ENCODE measurements at regions not wholly inside any gene's neighbourhood (a gene's known extent, or its start where the extent isn't known, plus 50 kb on each side); places are given as distances from the start of the nearest gene placed in this dataset.

GRCh38 chr6:109269953-109270517, 112.2 kb downstream of the CD164 start:
- H3K36me3 ChIP-seq (ENCODE audit: control insufficient read depth in 2 of 2, insufficient read depth in 1 of 2, low read length in 2 of 2): peaks cover 0 to 89% of the 10 kb centered on the region in 2 experiments; a peak in 1 of 3 replicates
- ChIA-PET POLR2A (no interaction called here), CTCF (interaction anchor here (0.6 kb wide), 1 partner anchor 423 kb away, joined by 3 read pairs; no protein-coding TSS in a partner anchor)
- no peak overlapping the region for H3K27ac ChIP-seq (ENCODE audit: extremely low read depth, low read depth, low read length)
- no peaks in the 10 kb centered on the region for H3K4me1 ChIP-seq (ENCODE audit: control insufficient read depth, insufficient read depth, low read length)
- no peaks in the 10 kb centered on the region for H3K9me3 ChIP-seq (ENCODE audit: control insufficient read depth, insufficient read depth, low read depth, low read length)
- TF ChIP-seq ZNF433 (tag by site-specific recombination; IDR thresholded peaks at IDR 0.05; ENCODE audit: low read depth) (no peak), ZNF791 (tag by site-specific recombination; IDR thresholded peaks at IDR 0.05) (no peak), PRDM1 (tag by site-specific recombination; IDR thresholded peaks at IDR 0.05) (peak; percentile 95), ZNF544 (tag by site-specific recombination; IDR thresholded peaks at IDR 0.05) (no peak), ZBTB8A (tag by site-specific recombination; IDR thresholded peaks at IDR 0.05) (no peak), ZNF518A (tag by site-specific recombination; conservative IDR thresholded peaks at IDR 0.05; ENCODE audit: low read depth) (no peak), ZNF473 (tag by site-specific recombination; IDR thresholded peaks at IDR 0.05) (no peak), REST (tag by site-specific recombination; IDR thresholded peaks at IDR 0.05) (peak; percentile 65; the same call in 1 of the 2 replicates), ZNF148 (tag by site-specific recombination; IDR thresholded peaks at IDR 0.05; ENCODE audit: borderline replicate concordance) (no peak), ZNF426 (tag by site-specific recombination; IDR thresholded peaks at IDR 0.05) (no peak), ZNF660 (tag by site-specific recombination; IDR thresholded peaks at IDR 0.05) (no peak), ZNF341 (tag by site-specific recombination; IDR thresholded peaks at IDR 0.05; ENCODE audit: low read depth) (no peak), ZNF645 (tag by site-specific recombination; IDR thresholded peaks at IDR 0.05) (no peak), KLF10 (tag by site-specific recombination; IDR thresholded peaks at IDR 0.05) (no peak), SCRT2 (tag by site-specific recombination; IDR thresholded peaks at IDR 0.05) (no peak)
- H3K4me3 ChIP-seq (ENCODE audit: low read depth, low read length): no peak overlapping the region
